Naive thymus-derived CD4-positive, alpha-beta T cell (primary cell): ENCODE measurements at regions not wholly inside any gene's neighbourhood (a gene's known extent, or its start where the extent isn't known, plus 50 kb on each side); places are given as distances from the start of the nearest gene placed in this dataset.

Experiments
- ATAC-seq: fragments of 150-1000 bp; cut with Tn5 transposase; 2 replicates; pipeline ENCODE4 v1.10.0; 2021; ENCODE audit warnings: mild to moderate bottlenecking, moderate library complexity
- CTCF ChIA-PET: fragments of 350-600 bp; sonication (Branson Sonifier 250); formaldehyde crosslinking; loops from one replicate; lab custom pipeline; 2021; ENCODE audit warnings: antibody characterized with exemption; lab: Charles Lee
- POLR2A ChIA-PET: fragments of 350-600 bp; sonication (Branson Sonifier 250); formaldehyde crosslinking; loops from one replicate; lab custom pipeline; 2021; ENCODE audit warnings: antibody characterized with exemption, inconsistent platforms; lab: Charles Lee
- DNase-seq, 9 donors: peaks; one replicate each; pipeline versions ENCODE4 v3.0.0 to v3.0.0-alpha.2; 2020 to 2022; ENCODE audit warnings: mixed read lengths in 1 of 9
- H3K27ac ChIP-seq: one replicate; pipeline ENCODE4 v1.7.0; 2013; ENCODE audit warnings: mild to moderate bottlenecking, low read depth, low read length, moderate library complexity
- H3K27me3 ChIP-seq, 2 donors: one replicate each; pipeline ENCODE4 v1.7.0; 2013; ENCODE audit warnings: low read length in 2 of 2, mild to moderate bottlenecking in 2 of 2, moderate library complexity in 2 of 2; ENCODE audit not compliant: control insufficient read depth in 2 of 2, insufficient read depth in 2 of 2
- H3K36me3 ChIP-seq, 3 experiments: 1 replicate in 2 of 3; 2 replicates in 1 of 3; pipeline ENCODE4 v1.7.0; 2013; ENCODE audit warnings: low read length in 3 of 3, mild to moderate bottlenecking in 3 of 3, moderate library complexity in 1 of 3; ENCODE audit not compliant: insufficient read depth in 3 of 3, control insufficient read depth in 2 of 3
- H3K4me1 ChIP-seq, 2 donors: one replicate each; pipeline ENCODE4 v1.7.0; 2013; ENCODE audit warnings: low read length in 2 of 2, mild to moderate bottlenecking in 2 of 2, moderate library complexity in 1 of 2; ENCODE audit not compliant: control insufficient read depth in 2 of 2, insufficient read depth in 2 of 2
- H3K4me3 ChIP-seq: 2 replicates; pipeline ENCODE4 v1.7.0; 2013; ENCODE audit warnings: mild to moderate bottlenecking, low read length
- H3K9me3 ChIP-seq, 3 experiments: 1 replicate in 2 of 3; 2 replicates in 1 of 3; pipeline ENCODE4 v1.7.0; 2013; ENCODE audit warnings: low read length in 3 of 3; ENCODE audit not compliant: control insufficient read depth in 2 of 3
- H3K27ac Mint-ChIP-seq, 9 donors: one replicate each; pipeline ENCODE4 v1.8.0; 2020 to 2022; ENCODE audit warnings: mixed read lengths in 9 of 9, mild to moderate bottlenecking in 8 of 9, moderate library complexity in 5 of 9, inconsistent platforms in 2 of 9
- H3K27me3 Mint-ChIP-seq, 5 donors: one replicate each; pipeline ENCODE4 v1.8.0; 2021 to 2022; ENCODE audit warnings: mixed read lengths in 5 of 5, mild to moderate bottlenecking in 1 of 5
- H3K36me3 Mint-ChIP-seq, 5 donors: one replicate each; pipeline ENCODE4 v1.8.0; 2020 to 2022; ENCODE audit warnings: mixed read lengths in 5 of 5, mild to moderate bottlenecking in 3 of 5, inconsistent platforms in 1 of 5
- H3K4me1 Mint-ChIP-seq, 7 donors: one replicate each; pipeline ENCODE4 v1.8.0; 2020 to 2022; ENCODE audit warnings: mixed read lengths in 7 of 7, mild to moderate bottlenecking in 3 of 7, inconsistent platforms in 1 of 7
- H3K4me3 Mint-ChIP-seq, 10 donors: one replicate each; pipeline ENCODE4 v1.8.0; 2020 to 2022; ENCODE audit warnings: mild to moderate bottlenecking in 10 of 10, mixed read lengths in 10 of 10, moderate library complexity in 6 of 10, inconsistent platforms in 2 of 10
- H3K9me3 Mint-ChIP-seq, 11 donors: one replicate each; pipeline ENCODE4 v1.8.0; 2020 to 2022; ENCODE audit warnings: mixed read lengths in 11 of 11, mild to moderate bottlenecking in 4 of 11, inconsistent platforms in 1 of 11, moderate library complexity in 1 of 11
- intact Hi-C, 2 donors: fragments of 100-400 bp; cut with micrococcal nuclease; formaldehyde crosslinking; loops; one replicate each; pipeline ENCODE4 v1.15.1; 2023

DNA sequence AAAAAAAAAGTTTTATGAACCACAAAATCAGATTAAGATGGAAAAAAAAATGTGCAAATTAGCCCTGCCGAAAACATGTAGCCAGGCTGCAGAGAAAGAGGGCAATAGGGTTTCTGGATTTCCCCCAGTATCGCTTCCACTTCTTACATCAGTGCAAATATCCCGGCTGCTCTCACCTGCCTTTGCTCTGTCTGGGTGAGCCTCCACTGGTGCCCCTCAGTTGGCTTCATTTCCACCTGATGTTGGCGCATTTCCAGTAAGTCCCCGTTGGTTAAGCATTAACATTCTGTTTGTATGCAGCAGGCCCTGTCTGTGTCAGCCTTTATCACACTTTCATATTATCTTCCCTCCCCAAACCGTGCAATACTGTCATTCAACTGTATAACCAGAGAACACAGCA lies 215.1 kb downstream of the CBLN4 start:
- CTCF ChIA-PET, result no interaction called here
- H3K9me3 Mint-ChIP-seq, result peaks cover 3 to 26% (median 8%) of the 10 kb centered on the region in 11 donors

DNA sequence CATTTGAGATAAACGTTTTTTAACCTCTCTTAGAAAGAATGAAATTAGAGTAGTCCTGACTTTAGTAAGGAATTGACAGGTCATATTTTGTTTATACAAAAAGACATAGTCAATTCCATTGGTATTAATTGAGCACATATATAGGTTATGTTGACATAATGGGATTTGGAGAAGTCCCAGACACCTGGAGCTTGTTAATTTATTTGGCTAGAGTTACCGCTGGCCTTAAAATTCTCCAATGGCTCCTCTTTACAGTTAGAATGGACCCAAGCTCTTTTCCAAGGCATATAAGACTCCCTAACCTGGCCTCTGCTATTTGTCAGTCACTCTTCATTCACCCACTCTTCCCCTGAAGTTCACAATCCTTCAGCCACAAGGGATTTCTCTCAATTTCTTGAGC lies 221.3 kb downstream of the CBLN4 start:
- Mint-ChIP-seq H3K4me3 (no peak overlapping the region), H3K27me3 (peaks cover 0 to 3% (median 0%) of the 10 kb centered on the region in 5 donors), H3K4me1 (no peaks in the 10 kb centered on the region), H3K27ac (no peak overlapping the region), H3K36me3 (peaks cover 0 to 7% (median 0%) of the 10 kb centered on the region in 5 donors), H3K9me3 (peaks cover 0 to 15% (median 4%) of the 10 kb centered on the region in 11 donors)
- DNase-seq (no peak), ATAC-seq (no peak)
- CTCF ChIA-PET, result no interaction called here
- no peaks in the 10 kb centered on the region for H3K27me3 ChIP-seq
- H3K9me3 ChIP-seq, result no peaks in the 10 kb centered on the region
- intact Hi-C loops, result no loop called here
- no peaks in the 10 kb centered on the region for H3K36me3 ChIP-seq
- POLR2A ChIA-PET, result no interaction called here
- H3K4me1 ChIP-seq, result no peaks in the 10 kb centered on the region
- no peak overlapping the region for H3K4me3 ChIP-seq
- H3K27ac ChIP-seq, result no peak overlapping the region

More for the DNA sequence above, 215.1 kb downstream of the CBLN4 start:
- Histone ChIP-seq H3K4me3 (no peak overlapping the region), H3K27me3 (no peaks in the 10 kb centered on the region), H3K9me3 (no peaks in the 10 kb centered on the region), H3K4me1 (no peaks in the 10 kb centered on the region), H3K27ac (no peak overlapping the region), H3K36me3 (no peaks in the 10 kb centered on the region)
- H3K4me1 Mint-ChIP-seq, result no peaks in the 10 kb centered on the region
- H3K4me3 Mint-ChIP-seq, result no peak overlapping the region
- POLR2A ChIA-PET, result no interaction called here
- peaks cover 0 to 7% (median 0%) of the 10 kb centered on the region in 5 donors for H3K36me3 Mint-ChIP-seq
- ATAC-seq (no peak), DNase-seq (no peak)
- H3K27me3 Mint-ChIP-seq, result no peaks in the 10 kb centered on the region
- no peak overlapping the region for H3K27ac Mint-ChIP-seq
- intact Hi-C loops, result no loop called here

DNA sequence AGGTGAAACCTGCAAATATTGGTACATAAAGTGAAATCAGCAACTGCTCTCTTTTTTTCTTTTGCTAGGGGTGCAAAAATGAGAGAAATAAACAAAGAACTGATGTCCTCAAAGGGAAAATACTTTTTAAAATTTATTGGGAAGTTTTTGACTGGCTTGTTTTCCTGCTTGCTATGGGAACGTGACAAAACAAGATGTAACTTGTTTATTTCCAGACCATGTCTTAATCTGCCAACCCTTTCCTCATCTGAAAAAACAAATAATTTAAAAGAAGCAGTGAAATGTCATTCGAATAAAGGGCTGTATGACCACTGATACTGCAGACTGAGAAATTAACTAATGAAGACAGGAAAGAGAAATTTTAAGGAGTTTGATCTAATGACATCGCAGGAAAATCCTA lies 221.9 kb downstream of the CBLN4 start:
- no peak for ATAC-seq
- Mint-ChIP-seq H3K27me3 (peaks cover 0 to 6% (median 0%) of the 10 kb centered on the region in 5 donors), H3K4me3 (no peak overlapping the region), H3K9me3 (peaks cover 0 to 15% (median 5%) of the 10 kb centered on the region in 11 donors), H3K4me1 (no peaks in the 10 kb centered on the region), H3K36me3 (peaks cover 0 to 4% (median 0%) of the 10 kb centered on the region in 5 donors), H3K27ac (no peak overlapping the region)
- H3K27ac ChIP-seq, result no peak overlapping the region
- DNase-seq, result no peak
- H3K36me3 ChIP-seq, result no peaks in the 10 kb centered on the region
- no peaks in the 10 kb centered on the region for H3K9me3 ChIP-seq
- no peaks in the 10 kb centered on the region for H3K27me3 ChIP-seq
- H3K4me1 ChIP-seq, result no peaks in the 10 kb centered on the region
- ChIA-PET CTCF (no interaction called here), POLR2A (no interaction called here)
- intact Hi-C loops, result no loop called here
- H3K4me3 ChIP-seq, result no peak overlapping the region

DNA sequence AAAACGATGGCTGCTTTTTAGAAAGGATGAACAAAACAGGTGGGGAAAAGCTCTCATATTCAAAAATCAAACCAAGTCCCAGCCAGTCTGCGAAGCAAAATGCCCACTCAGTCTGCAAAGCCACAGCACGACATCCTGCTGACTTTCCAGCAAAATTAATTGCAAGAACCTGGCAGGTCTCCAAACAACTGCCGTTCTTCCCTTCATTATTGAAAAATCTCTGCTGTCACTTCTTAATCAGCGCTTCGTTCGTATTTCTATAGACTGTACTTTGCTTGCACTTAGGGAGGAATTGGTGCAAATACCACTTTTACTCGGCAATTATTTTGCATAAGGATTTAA lies 222.4 kb downstream of the CBLN4 start:
- H3K36me3 ChIP-seq, result no peaks in the 10 kb centered on the region
- no peaks in the 10 kb centered on the region for H3K4me1 Mint-ChIP-seq

DNA sequence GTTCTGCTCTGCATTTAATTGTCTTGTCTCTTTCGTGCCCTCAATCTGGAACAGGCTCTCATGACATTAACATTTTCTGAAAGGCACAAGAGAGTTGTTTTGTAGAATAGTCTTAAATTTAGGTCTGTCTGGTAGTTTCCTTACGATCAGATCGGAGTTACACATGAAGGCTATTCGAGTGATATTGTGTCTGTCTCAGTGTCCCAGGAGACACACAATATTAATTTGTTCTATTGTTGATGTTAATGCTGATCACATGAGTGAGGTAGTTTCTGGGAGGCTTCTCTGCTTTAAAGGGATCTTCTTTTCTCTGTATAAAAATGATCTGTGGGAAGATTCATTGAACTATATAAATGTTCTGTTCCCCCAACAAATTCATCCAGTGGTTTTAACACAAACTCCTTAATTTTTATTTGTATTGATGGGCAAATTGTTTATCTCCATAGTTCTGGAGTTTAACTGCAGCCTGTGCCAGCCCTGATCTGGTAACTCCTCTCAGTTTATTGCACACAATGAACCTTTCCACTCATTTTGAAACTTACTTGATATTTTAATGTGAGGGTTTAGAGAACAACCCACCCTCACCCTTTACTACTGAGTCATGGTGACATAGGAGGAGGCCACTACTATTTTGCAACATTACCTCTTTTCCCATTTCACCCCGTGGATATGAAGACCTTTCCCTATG lies 223.0 kb downstream of the CBLN4 start:
- intact Hi-C loops, result no loop called here
- no peaks in the 10 kb centered on the region for H3K27me3 ChIP-seq
- H3K27ac ChIP-seq, result no peak overlapping the region
- ChIA-PET POLR2A (no interaction called here), CTCF (no interaction called here)
- H3K4me1 ChIP-seq, result no peaks in the 10 kb centered on the region
- H3K4me1 Mint-ChIP-seq, result no peaks in the 10 kb centered on the region
- peaks cover 0 to 4% (median 0%) of the 10 kb centered on the region in 5 donors for H3K36me3 Mint-ChIP-seq
- ATAC-seq, result no peak
- H3K4me3 ChIP-seq, result no peak overlapping the region
- no peak for DNase-seq
- no peaks in the 10 kb centered on the region for H3K36me3 ChIP-seq
- peaks cover 0 to 6% (median 0%) of the 10 kb centered on the region in 5 donors for H3K27me3 Mint-ChIP-seq
- no peaks in the 10 kb centered on the region for H3K9me3 ChIP-seq
- H3K27ac Mint-ChIP-seq, result no peak overlapping the region
- H3K9me3 Mint-ChIP-seq, result peaks cover 0 to 15% (median 6%) of the 10 kb centered on the region in 11 donors
- no peak overlapping the region for H3K4me3 Mint-ChIP-seq

More for the DNA sequence above, 222.4 kb downstream of the CBLN4 start:
- Histone ChIP-seq H3K9me3 (no peaks in the 10 kb centered on the region), H3K27ac (no peak overlapping the region), H3K27me3 (no peaks in the 10 kb centered on the region), H3K4me3 (no peak overlapping the region), H3K4me1 (no peaks in the 10 kb centered on the region)
- POLR2A ChIA-PET, result no interaction called here
- peaks cover 0 to 6% (median 0%) of the 10 kb centered on the region in 5 donors for H3K27me3 Mint-ChIP-seq
- peaks cover 0 to 4% (median 0%) of the 10 kb centered on the region in 5 donors for H3K36me3 Mint-ChIP-seq
- no peak overlapping the region for H3K4me3 Mint-ChIP-seq
- no peak for ATAC-seq
- no peak overlapping the region for H3K27ac Mint-ChIP-seq
- intact Hi-C loops, result no loop called here
- DNase-seq, result no peak
- peaks cover 0 to 15% (median 5%) of the 10 kb centered on the region in 11 donors for H3K9me3 Mint-ChIP-seq
- CTCF ChIA-PET, result no interaction called here

DNA sequence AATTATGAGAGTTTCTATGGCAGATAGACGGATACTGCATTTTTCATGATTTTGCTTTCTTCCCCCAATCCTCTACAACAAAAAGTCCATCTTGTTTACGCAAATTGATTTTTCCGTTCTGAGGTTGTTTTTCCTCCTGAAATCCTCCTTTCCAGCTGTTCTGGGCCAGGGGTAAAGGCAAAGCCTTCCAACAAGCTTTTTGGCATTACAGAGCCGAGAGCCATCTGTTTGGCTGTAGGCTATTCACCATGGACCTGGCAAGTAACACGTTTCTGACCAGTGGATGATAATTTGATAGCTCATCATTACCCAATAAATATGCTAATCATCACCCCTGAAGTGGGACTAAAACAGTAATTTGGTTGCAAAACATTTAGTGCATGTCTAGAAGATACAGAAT lies 226.5 kb downstream of the CBLN4 start:
- Histone ChIP-seq H3K36me3 (no peaks in the 10 kb centered on the region), H3K4me1 (no peaks in the 10 kb centered on the region), H3K27ac (no peak overlapping the region), H3K4me3 (no peak overlapping the region), H3K9me3 (no peaks in the 10 kb centered on the region), H3K27me3 (no peaks in the 10 kb centered on the region)
- H3K4me3 Mint-ChIP-seq, result no peak overlapping the region
- H3K36me3 Mint-ChIP-seq, result no peaks in the 10 kb centered on the region
- no peaks in the 10 kb centered on the region for H3K4me1 Mint-ChIP-seq
- DNase-seq (no peak), ATAC-seq (no peak)
- H3K27me3 Mint-ChIP-seq, result peaks cover 0 to 6% (median 0%) of the 10 kb centered on the region in 5 donors
- POLR2A ChIA-PET, result no interaction called here
- CTCF ChIA-PET, result no interaction called here
- peaks cover 0 to 9% (median 0%) of the 10 kb centered on the region in 11 donors for H3K9me3 Mint-ChIP-seq
- intact Hi-C loops, result no loop called here
- no peak overlapping the region for H3K27ac Mint-ChIP-seq

DNA sequence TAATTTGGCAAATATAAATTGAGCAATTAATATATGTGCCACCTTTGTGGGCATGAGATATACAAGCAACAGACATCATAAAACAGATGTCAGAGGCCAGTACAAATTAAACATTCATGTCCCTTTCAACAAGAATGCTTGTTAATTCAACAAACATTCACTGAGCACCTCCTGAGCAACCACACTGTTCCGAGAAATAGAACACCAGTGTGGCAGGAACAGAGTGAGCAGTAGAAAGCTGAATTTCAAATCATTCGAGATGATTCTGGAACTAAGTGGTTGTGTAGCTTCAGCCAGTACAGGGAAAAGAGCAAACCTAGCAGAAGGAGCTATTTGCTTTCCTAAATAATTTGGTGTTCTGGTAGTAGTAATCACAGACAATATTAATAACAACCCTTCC lies 227.7 kb downstream of the CBLN4 start:
- no peaks in the 10 kb centered on the region for H3K4me1 ChIP-seq
- no peak for DNase-seq
- no peak overlapping the region for H3K27ac Mint-ChIP-seq
- intact Hi-C loops, result no loop called here
- ChIA-PET POLR2A (no interaction called here), CTCF (no interaction called here)
- H3K27ac ChIP-seq, result no peak overlapping the region
- no peak for ATAC-seq
- peaks cover 0 to 8% (median 0%) of the 10 kb centered on the region in 11 donors for H3K9me3 Mint-ChIP-seq
- no peaks in the 10 kb centered on the region for H3K36me3 Mint-ChIP-seq
- peaks cover 0 to 6% (median 0%) of the 10 kb centered on the region in 5 donors for H3K27me3 Mint-ChIP-seq
- no peak overlapping the region for H3K4me3 Mint-ChIP-seq
- H3K36me3 ChIP-seq, result no peaks in the 10 kb centered on the region
- H3K4me3 ChIP-seq, result no peak overlapping the region
- no peaks in the 10 kb centered on the region for H3K4me1 Mint-ChIP-seq
- no peaks in the 10 kb centered on the region for H3K9me3 ChIP-seq
- no peaks in the 10 kb centered on the region for H3K27me3 ChIP-seq
